Endothelial cell of umbilical vein (primary cell): ENCODE measurements at regions not wholly inside any gene's neighbourhood (a gene's known extent, or its start where the extent isn't known, plus 50 kb on each side); places are given as distances from the start of the nearest gene placed in this dataset.

Experiments used
- CTCF ChIP-seq, 2 donors: IDR thresholded peaks; 1 replicate in 1 of 2; 2 replicates in 1 of 2; pipeline ENCODE4 v1.5.1; 2011; ENCODE audit warnings: low read length in 2 of 2, mild to moderate bottlenecking in 2 of 2, moderate library complexity in 2 of 2, control low read depth in 1 of 2, inconsistent platforms in 1 of 2, low read depth in 1 of 2; ENCODE audit not compliant: insufficient read depth in 1 of 2; ENCODE audit errors: extremely low read depth in 1 of 2
- EZH2 ChIP-seq: IDR thresholded peaks from 2 replicates; pipeline ENCODE4 v1.6.1; 2012; ENCODE audit warnings: borderline replicate concordance, low read depth, mild to moderate bottlenecking, moderate library complexity, low read length, inconsistent platforms; ENCODE audit not compliant: severe bottlenecking
- GATA2 ChIP-seq: IDR thresholded peaks from 2 replicates; pipeline ENCODE4 v1.7.0; 2011; ENCODE audit warnings: low read depth, mild to moderate bottlenecking, moderate library complexity, mixed read lengths, low read length; ENCODE audit not compliant: insufficient read length, insufficient read depth
- MAX ChIP-seq: IDR thresholded peaks from 2 replicates; pipeline ENCODE4 v1.6.1; 2011; ENCODE audit not compliant: insufficient read depth, insufficient read length
- MYC ChIP-seq: IDR thresholded peaks from one replicate; pipeline ENCODE4 v1.6.1; 2011; ENCODE audit warnings: mild to moderate bottlenecking, low read depth, low read length
- POLR2A ChIP-seq: IDR thresholded peaks from 2 replicates; pipeline ENCODE4 v1.6.1; 2012; ENCODE audit warnings: low read depth, mild to moderate bottlenecking, control low read depth, low read length
- POLR2AphosphoS5 ChIP-seq: IDR thresholded peaks from 2 replicates; pipeline ENCODE4 v1.6.1; 2012; ENCODE audit warnings: low read depth, mild to moderate bottlenecking, control low read depth, low read length, moderate library complexity; ENCODE audit not compliant: insufficient read depth

DNA sequence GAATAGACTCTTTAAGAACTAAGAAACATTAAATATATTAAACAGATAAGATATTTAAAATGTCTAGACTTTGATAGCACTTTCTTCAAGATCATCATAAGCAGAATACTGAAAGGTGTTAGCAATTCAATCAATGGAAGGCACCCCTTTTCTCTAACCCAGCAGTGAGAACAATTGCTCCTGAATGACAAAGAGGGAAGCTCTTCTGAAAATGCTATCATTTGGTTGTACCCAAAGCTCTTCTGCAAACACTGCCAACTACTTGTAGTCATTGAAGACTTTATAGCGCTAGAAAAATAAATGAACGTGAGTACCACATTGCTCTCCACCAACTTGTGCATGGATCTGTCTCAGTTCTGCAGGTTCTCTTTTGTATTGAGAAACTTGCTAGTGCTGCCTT, 62.2 kb upstream of the LMO3 start:
- no peak for TF ChIP-seq CTCF (IDR thresholded peaks at IDR 0.05; ENCODE audit: extremely low read depth in 1 of 2, insufficient read depth in 1 of 2, low read depth in 1 of 2, low read length in 2 of 2)
- TF ChIP-seq GATA2 = no peak
- no peak for TF ChIP-seq POLR2AphosphoS5
- no peak for TF ChIP-seq POLR2A
- TF ChIP-seq MYC = no peak
- no peak for TF ChIP-seq EZH2
- no peak for TF ChIP-seq MAX
